Prostate gland (tissue), 2 donors: ENCODE measurements at regions not wholly inside any gene's neighbourhood (a gene's known extent, or its start where the extent isn't known, plus 50 kb on each side); places are given as distances from the start of the nearest gene placed in this dataset.

Source experiments
- POLR2A ChIP-seq: fragments of 450-650 bp; IDR thresholded peaks from one replicate; pipeline ENCODE4 v1.6.1; 2016; ENCODE audit warnings: antibody characterized with exemption, mild to moderate bottlenecking
- TF ChIP-seq, protein P1 (sequence below), 4 experiments: fragments of 200-600 bp in 2 of 4; fragments of 450-650 bp in 2 of 4; sonication (generic) in 2 of 4; IDR thresholded peaks; 1 replicate in 3 of 4; 2 replicates in 1 of 4; pipeline ENCODE4 v1.5.1; 2016 to 2019; ENCODE audit warnings: antibody characterized with exemption in 4 of 4, mild to moderate bottlenecking in 2 of 4, moderate library complexity in 2 of 4

DNA sequence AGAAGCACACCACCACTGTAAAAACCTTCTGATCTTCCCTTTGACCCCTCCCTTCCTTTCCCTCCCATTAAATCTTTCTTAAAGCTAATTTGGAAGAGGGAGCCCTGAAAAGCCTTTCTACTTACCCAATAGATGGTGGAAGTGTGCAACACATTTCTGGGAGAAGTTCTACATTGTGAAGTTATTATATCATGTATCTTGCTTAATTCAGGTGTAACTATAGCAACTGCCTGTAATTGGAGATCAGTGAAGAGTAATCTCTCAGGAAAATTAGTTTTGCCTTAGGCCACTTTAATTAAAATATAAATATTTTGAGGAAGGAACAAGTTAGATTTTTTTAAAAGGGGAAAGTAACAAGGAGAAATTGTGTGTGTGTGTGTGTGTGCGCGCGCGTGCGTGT, 266.0 kb downstream of the SH3BP4 start:
- TF ChIP-seq, protein P1, sequence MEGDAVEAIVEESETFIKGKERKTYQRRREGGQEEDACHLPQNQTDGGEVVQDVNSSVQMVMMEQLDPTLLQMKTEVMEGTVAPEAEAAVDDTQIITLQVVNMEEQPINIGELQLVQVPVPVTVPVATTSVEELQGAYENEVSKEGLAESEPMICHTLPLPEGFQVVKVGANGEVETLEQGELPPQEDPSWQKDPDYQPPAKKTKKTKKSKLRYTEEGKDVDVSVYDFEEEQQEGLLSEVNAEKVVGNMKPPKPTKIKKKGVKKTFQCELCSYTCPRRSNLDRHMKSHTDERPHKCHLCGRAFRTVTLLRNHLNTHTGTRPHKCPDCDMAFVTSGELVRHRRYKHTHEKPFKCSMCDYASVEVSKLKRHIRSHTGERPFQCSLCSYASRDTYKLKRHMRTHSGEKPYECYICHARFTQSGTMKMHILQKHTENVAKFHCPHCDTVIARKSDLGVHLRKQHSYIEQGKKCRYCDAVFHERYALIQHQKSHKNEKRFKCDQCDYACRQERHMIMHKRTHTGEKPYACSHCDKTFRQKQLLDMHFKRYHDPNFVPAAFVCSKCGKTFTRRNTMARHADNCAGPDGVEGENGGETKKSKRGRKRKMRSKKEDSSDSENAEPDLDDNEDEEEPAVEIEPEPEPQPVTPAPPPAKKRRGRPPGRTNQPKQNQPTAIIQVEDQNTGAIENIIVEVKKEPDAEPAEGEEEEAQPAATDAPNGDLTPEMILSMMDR (IDR thresholded peaks at IDR 0.05) = no peak
- no peak for TF ChIP-seq POLR2A
